Esophagus (tissue), 2 donors: ENCODE measurements at regions not wholly inside any gene's neighbourhood (a gene's known extent, or its start where the extent isn't known, plus 50 kb on each side); places are given as distances from the start of the nearest gene placed in this dataset.

Source experiments
- H3K27ac ChIP-seq, 2 donors: one replicate each; pipeline ENCODE4 v1.5.1; 2013; ENCODE audit warnings: low read depth in 2 of 2, mild to moderate bottlenecking in 2 of 2, inconsistent platforms in 1 of 2, low read length in 1 of 2, moderate library complexity in 1 of 2
- H3K27me3 ChIP-seq, 2 donors: one replicate each; pipeline ENCODE4 v1.6.1; 2013; ENCODE audit warnings: low read length in 2 of 2, control low read depth in 1 of 2, mild to moderate bottlenecking in 1 of 2; ENCODE audit not compliant: insufficient read depth in 2 of 2, control insufficient read depth in 1 of 2
- H3K36me3 ChIP-seq, 2 donors: one replicate each; pipeline ENCODE4 v1.6.1; 2013; ENCODE audit warnings: low read length in 1 of 2; ENCODE audit not compliant: control insufficient read depth in 2 of 2, insufficient read depth in 2 of 2
- H3K4me1 ChIP-seq, 2 donors: one replicate each; pipeline ENCODE4 v1.6.1; 2013; ENCODE audit warnings: low read length in 1 of 2; ENCODE audit not compliant: control insufficient read depth in 2 of 2, insufficient read depth in 2 of 2
- H3K4me3 ChIP-seq, 2 donors: one replicate each; pipeline ENCODE4 v1.5.1; 2013; ENCODE audit warnings: low read length in 2 of 2, mild to moderate bottlenecking in 2 of 2, low read depth in 1 of 2, moderate library complexity in 1 of 2
- H3K9me3 ChIP-seq, 2 donors: one replicate each; pipeline ENCODE4 v1.6.1; 2013; ENCODE audit warnings: mild to moderate bottlenecking in 2 of 2, low read depth in 1 of 2, low read length in 1 of 2, moderate library complexity in 1 of 2; ENCODE audit not compliant: control insufficient read depth in 2 of 2, insufficient read depth in 1 of 2
- WGBS, 2 donors: extraction: QIAGEN DNeasy Blood & Tissue Kit; methylation state at CpG; one replicate each; pipeline ENCODE4 v1.1.7; 2013; 5-methylcytosine and 5-hydroxymethylcytosine counted together
- donor health status: healthy with polysubstance abuse.
- donor health status: Bipolar disorder and iron deficiency.

DNA sequence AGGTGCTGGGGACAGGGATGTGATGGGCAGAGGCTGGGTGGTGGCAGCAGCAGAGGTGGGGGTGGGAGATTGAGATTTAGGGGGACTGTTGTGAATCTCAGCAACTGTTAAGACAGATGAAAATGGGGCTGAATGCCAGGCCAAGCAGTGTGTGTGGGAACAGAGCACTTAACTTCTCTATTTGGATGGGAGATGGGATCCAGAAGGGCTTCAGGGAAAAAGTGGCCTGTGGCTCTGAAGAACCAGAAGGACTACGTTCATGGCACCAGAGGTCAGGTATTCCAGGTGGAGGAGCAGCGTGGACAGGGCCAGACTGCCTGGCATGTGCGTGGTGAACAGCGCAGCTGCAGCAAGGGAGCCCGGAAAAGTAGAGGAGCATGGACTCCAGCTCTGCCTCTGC is 82.6 kb upstream of the SYT13 start:
- Histone ChIP-seq H3K4me3 (no peak overlapping the region), H3K27ac (no peak overlapping the region), H3K27me3 (peaks cover 0 to 2% of the 10 kb centered on the region in 2 donors), H3K4me1 (peaks cover 0 to 4% of the 10 kb centered on the region in 2 donors), H3K36me3 (no peaks in the 10 kb centered on the region), H3K9me3 (no peaks in the 10 kb centered on the region)
- WGBS, 2 donors = 85 to 94% methylated on average over 5 of the region's 5 CpGs

DNA sequence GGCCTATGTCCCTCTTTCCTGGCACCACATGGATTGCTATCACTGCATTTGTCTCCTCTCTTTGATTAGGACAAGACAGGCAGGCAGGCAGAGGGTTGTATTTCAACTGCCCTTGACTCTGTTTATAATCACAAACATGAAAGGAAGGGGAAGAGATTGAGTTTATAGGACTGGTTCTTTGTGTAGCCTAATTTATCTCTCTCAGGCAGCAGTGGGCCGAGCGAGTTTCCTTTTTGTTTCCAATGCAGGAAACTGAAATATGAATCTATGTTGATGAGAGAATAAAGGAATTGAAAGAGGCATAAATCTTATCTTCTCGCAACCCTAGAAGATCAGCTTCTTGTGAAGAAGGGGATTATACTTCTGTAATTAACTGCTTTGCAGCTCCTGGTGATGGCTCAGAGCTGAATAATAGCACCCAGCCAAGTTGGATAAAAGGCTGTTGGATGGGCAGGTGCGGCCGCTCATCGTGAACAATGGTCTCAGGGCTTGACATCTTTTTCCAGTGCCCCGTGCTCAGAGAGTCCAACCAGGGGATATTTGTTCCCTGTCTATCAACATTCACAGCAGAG is 80.6 kb upstream of the SYT13 start:
- Histone ChIP-seq H3K4me1 (peaks cover 0 to 4% of the 10 kb centered on the region in 2 donors), H3K27ac (no peak overlapping the region), H3K4me3 (no peak overlapping the region), H3K36me3 (no peaks in the 10 kb centered on the region), H3K9me3 (no peaks in the 10 kb centered on the region), H3K27me3 (peaks cover 0 to 2% of the 10 kb centered on the region in 2 donors)
- WGBS, 2 donors = 71 to 74% methylated on average over 7 of the region's 7 CpGs

DNA sequence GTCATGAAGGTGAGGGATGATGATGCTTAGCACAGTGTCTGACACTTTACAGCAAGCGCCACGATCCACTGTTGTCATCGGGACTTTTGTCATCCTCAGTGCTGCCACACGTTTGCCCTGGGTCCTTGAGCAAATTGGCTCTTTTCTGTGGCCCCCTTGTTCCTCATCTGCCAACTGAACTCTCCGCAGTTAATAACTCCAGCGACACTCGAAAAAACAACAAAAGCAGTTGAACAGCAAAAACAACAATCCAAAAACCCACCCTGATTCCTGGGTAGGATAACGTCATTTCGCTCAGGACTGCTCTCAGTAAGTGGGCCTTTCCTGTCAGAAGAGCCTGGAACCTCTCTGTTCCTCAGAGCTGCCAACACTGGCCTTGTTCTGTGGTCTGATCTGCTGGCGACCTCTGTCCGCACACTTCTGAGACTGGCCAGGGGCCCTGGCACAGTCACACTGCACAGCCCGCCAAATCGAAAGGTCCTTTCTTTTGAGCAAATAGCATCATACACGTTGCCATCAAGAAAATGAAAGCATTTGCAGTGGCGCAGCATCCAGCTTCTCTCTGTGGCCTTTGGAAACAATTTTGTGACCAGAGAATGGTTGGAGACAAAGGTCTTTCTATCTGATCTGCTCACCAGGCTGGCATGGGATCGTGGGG is 79.9 kb upstream of the SYT13 start:
- no peak overlapping the region for H3K27ac ChIP-seq
- no peaks in the 10 kb centered on the region for H3K27me3 ChIP-seq
- no peak overlapping the region for H3K4me3 ChIP-seq
- no peaks in the 10 kb centered on the region for H3K36me3 ChIP-seq
- peaks cover 0 to 1% of the 10 kb centered on the region in 2 donors for H3K4me1 ChIP-seq
- no peaks in the 10 kb centered on the region for H3K9me3 ChIP-seq
- WGBS, 2 donors = 80 to 81% methylated on average over 16 of the region's 16 CpGs

DNA sequence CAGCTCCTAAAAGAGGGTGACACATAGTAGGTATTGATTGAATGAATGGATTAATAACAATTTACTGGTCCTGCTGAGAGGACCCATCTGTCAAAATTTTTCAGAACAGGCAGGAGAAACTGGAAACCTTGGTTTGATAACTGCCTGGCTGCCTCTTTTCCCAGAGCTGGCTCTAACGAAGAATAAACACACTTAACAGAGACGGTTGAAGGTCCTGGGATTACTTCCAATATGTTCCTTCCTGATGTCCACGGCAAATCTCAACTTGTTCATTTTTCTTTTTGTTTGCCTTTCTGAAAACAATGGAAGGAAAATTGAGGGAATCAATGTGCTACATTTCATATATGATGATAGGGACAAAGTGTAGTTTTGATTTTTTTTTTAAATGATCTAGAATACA is 76.5 kb upstream of the SYT13 start:
- no peak overlapping the region for H3K27ac ChIP-seq
- no peaks in the 10 kb centered on the region for H3K27me3 ChIP-seq
- no peaks in the 10 kb centered on the region for H3K4me1 ChIP-seq
- no peak overlapping the region for H3K4me3 ChIP-seq
- H3K36me3 ChIP-seq = no peaks in the 10 kb centered on the region
- no peaks in the 10 kb centered on the region for H3K9me3 ChIP-seq
- 19 to 32% methylated on average over 3 of the region's 3 CpGs for WGBS, 2 donors

DNA sequence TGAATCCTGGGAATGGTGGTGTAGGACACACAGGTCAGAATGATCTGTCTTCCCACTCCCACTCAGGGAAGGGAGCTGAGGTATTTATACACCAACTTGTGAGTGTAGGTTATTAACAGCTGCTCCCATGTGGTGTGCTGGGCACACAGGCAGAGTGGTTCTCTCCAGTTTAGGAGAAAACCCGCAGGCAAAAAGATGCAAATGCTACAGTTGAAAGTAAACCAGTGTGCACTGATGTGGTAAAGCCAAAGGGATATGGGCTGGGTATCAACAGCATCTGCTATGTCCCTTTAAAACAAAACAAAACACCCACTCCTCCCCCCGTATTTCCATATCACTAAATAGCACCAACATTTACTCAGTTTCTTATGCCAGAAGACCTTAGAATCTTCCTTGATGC is 75.4 kb upstream of the SYT13 start:
- Histone ChIP-seq H3K4me1 (no peaks in the 10 kb centered on the region), H3K9me3 (no peaks in the 10 kb centered on the region), H3K36me3 (no peaks in the 10 kb centered on the region), H3K27ac (no peak overlapping the region), H3K27me3 (no peaks in the 10 kb centered on the region), H3K4me3 (no peak overlapping the region)
- WGBS, 2 donors = 67 to 74% methylated on average over 2 of the region's 2 CpGs

DNA sequence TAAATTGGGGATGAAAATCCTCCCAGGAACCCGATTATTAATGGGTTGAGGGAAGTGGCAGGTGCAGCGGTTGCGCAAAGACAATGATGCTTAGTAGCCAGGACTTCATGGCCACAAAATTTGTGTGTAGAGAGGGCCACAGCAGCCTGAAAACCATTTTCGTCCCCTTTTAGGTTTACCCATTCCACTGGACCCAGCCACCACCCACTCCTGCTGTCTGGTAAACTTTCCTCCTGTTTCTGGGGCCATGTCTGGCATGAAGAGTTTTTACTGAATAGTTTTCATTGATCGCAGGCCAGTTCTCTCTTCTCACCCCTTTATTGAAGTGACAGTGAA is 69.5 kb upstream of the SYT13 start:
- H3K4me3 ChIP-seq = peak overlapping the region; percentile 54 to 59
- WGBS, 2 donors = 27 to 29% methylated on average over 5 of the region's 5 CpGs
- H3K27ac ChIP-seq = peak overlapping the region in 1 of 2 donors; percentile 22
- H3K9me3 ChIP-seq = no peaks in the 10 kb centered on the region
- no peaks in the 10 kb centered on the region for H3K4me1 ChIP-seq
- H3K36me3 ChIP-seq = no peaks in the 10 kb centered on the region
- H3K27me3 ChIP-seq = peaks cover 0 to 4% of the 10 kb centered on the region in 2 donors

DNA sequence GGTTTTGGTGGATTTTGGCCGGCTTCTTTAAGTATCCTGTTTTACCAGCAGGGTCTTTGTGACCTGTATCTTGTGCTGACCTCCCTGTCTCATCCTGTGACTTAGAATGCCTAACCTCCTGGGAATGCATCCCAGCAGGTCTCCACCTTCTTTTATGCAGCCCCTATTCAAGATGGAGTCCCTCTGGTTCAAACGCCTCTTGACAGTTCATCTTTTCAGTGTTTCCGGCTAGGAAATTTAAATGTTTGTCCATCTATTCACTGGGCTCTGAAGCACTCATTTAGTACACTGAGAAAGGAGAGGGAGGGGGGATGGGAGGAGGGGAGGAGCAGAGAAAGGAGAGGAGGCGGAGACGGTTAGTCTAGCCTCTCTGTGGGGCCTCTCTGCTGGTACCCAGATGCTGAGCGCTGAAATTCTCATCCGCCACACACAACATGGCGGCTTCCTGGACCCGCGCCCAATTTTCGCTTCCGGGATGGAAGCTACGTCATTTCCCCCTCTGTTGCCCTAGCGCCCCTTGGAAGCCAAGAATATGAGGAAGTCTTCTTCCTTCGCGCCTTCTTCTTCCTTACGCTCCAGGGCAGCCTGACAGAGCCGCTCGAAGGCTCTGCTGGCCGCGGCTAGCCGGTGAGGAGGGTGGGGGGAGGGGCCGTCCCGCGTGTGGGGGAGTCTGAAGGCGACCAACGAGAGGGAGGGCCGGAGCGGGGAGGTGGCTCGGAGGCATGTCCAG is 69.0 kb upstream of the SYT13 start:
- Histone ChIP-seq H3K4me1 (no peaks in the 10 kb centered on the region), H3K27ac (peak overlapping the region; percentile 22 to 35), H3K4me3 (peak overlapping the region; percentile 54 to 59), H3K27me3 (peaks cover 0 to 4% of the 10 kb centered on the region in 2 donors), H3K36me3 (no peaks in the 10 kb centered on the region), H3K9me3 (no peaks in the 10 kb centered on the region)
- WGBS, 2 donors = 9 to 10% methylated on average over 30 of the region's 30 CpGs

DNA sequence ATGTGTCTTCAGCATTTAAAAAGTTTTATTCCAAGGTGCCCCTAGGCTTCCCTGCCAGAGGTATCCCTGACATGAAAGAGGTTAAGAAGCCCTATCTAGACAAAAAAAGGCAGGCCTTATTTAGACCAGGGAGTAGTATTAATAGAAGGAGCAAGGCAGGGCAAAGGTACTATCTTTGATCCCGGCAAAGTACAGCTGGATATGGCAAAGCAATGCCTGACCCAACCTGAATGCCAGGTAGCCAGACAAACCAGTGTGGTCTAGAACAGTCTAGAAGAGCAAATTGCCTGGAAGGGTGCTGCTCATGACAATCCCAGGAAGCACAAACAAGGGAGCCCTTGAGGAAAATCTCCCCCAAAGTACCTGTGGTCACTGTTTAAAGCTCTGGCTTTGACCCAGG is 62.6 kb upstream of the SYT13 start:
- Histone ChIP-seq H3K4me3 (no peak overlapping the region), H3K9me3 (no peaks in the 10 kb centered on the region), H3K27me3 (peaks cover 0 to 4% of the 10 kb centered on the region in 2 donors), H3K36me3 (no peaks in the 10 kb centered on the region), H3K27ac (no peak overlapping the region), H3K4me1 (no peaks in the 10 kb centered on the region)
- WGBS, 2 donors = 72 to 83% methylated on average over 1 of the region's 1 CpG

DNA sequence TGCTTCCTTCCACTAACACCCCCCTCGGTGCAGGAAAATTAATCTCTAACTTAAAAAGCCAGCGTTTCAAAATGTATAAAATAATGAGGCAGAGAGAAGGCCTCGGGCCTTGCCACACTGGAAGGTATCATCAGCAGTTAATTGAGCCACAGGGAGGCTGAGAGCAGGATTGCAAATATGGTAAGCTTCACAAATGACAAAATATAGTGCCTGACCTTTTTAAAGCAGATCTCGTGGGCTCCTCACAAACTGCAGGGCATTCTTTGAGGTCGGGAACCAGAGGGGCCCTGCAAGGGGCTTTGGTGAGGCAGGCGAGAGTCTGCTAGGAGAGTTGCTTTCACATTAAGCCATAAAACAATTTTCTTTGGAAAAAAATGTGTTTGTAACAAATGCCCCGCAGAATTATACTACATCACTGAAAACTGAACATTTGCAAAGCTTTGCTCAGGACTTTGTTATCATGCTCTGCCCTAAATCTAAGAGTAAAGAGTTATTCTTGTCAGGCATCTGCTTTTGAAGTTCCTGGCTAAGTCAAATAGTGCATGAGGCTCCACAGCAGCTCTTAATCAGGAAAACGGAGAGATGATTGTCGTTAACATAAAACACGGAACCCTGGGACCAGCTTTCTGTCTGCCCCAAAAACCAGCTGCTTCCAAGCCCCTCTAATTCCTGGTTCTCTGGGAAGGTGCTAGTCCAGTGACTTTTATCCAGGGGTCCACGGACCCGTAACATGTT is 61.4 kb upstream of the SYT13 start:
- 58 to 63% methylated on average over 12 of the region's 12 CpGs for WGBS, 2 donors
- Histone ChIP-seq H3K27ac (no peak overlapping the region), H3K4me1 (no peaks in the 10 kb centered on the region), H3K4me3 (no peak overlapping the region), H3K36me3 (no peaks in the 10 kb centered on the region), H3K27me3 (peaks cover 0 to 4% of the 10 kb centered on the region in 2 donors), H3K9me3 (no peaks in the 10 kb centered on the region)
